ENCODE measurements at regions not wholly inside any gene's neighbourhood (a gene's known extent, or its start where the extent isn't known, plus 50 kb on each side); places are given as distances from the start of the nearest gene placed in this dataset.

DNA sequence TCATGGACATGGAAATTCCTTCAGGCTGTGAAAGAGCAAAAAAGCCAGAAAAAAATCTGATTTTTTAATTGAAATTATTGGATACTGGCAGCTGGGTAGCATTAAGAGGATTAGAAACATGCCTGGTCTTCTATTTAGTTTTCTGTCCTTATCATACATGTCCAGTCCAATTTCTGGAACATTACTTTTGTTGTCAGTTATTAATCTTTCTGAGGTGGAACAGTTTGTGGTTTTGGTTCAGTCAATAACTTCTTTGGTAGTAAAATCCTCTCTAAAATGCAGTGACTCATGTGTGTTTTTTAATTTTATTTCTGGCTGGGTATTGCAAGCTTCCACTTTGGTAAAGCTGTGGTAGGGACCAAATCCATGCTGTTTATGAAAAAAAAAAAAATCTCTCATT lies 687.0 kb upstream of the ADGRL2 start:
- FAIRE-seq = no peak
- TF ChIP-seq HNRNPK (IDR thresholded peaks at IDR 0.05; ENCODE audit: low read depth, low read length, poor library complexity, severe bottlenecking) = no peak
- TF ChIP-seq, protein P1, sequence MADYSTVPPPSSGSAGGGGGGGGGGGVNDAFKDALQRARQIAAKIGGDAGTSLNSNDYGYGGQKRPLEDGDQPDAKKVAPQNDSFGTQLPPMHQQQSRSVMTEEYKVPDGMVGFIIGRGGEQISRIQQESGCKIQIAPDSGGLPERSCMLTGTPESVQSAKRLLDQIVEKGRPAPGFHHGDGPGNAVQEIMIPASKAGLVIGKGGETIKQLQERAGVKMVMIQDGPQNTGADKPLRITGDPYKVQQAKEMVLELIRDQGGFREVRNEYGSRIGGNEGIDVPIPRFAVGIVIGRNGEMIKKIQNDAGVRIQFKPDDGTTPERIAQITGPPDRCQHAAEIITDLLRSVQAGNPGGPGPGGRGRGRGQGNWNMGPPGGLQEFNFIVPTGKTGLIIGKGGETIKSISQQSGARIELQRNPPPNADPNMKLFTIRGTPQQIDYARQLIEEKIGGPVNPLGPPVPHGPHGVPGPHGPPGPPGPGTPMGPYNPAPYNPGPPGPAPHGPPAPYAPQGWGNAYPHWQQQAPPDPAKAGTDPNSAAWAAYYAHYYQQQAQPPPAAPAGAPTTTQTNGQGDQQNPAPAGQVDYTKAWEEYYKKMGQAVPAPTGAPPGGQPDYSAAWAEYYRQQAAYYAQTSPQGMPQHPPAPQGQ (CRISPR knock-in tag; IDR thresholded peaks at IDR 0.05; ENCODE audit: borderline replicate concordance) = no peak
- TF ChIP-seq, protein P2, sequence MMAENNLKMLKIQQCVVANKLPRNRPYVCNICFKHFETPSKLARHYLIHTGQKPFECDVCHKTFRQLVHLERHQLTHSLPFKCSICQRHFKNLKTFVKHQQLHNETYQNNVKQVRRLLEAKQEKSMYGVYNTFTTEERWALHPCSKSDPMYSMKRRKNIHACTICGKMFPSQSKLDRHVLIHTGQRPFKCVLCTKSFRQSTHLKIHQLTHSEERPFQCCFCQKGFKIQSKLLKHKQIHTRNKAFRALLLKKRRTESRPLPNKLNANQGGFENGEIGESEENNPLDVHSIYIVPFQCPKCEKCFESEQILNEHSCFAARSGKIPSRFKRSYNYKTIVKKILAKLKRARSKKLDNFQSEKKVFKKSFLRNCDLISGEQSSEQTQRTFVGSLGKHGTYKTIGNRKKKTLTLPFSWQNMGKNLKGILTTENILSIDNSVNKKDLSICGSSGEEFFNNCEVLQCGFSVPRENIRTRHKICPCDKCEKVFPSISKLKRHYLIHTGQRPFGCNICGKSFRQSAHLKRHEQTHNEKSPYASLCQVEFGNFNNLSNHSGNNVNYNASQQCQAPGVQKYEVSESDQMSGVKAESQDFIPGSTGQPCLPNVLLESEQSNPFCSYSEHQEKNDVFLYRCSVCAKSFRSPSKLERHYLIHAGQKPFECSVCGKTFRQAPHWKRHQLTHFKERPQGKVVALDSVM (CRISPR knock-in tag; IDR thresholded peaks at IDR 0.05) = no peak
- POLR2A ChIA-PET = no interaction called here

DNA sequence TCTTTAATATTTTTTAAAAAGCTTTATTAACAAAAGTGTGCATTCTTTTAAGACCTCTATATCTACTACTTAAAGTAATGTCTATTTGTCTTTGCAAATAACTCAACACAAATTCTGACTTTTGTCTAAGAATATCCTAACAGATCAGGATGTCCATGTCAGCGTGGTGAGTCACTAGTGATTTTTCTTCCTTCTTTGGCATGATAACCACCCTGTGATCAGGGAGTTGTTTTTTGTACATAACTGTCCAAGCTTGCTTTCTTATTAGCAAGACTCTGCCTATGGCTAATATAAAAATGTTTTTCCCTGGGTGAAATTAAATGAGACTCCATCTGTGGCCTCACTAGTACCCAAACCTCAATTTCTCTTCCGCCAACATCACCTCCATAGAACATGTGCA lies 688.9 kb upstream of the ADGRL2 start:
- H3K9ac ChIP-seq (ENCODE audit: insufficient read depth, low read depth, low read length) = no peak overlapping the region
- BruUV-seq (replicated peaks) = no TSS peak
- no peaks in the 10 kb centered on the region for H3K36me3 ChIP-seq (replicated peaks in 1 of 2; ENCODE audit: control insufficient read depth in 1 of 2, insufficient read depth in 2 of 2, low read length in 2 of 2)
- POLR2A ChIA-PET = no interaction called here
- no peak overlapping the region for H3K4me3 ChIP-seq (replicated peaks in 1 of 3; ENCODE audit: insufficient read depth in 1 of 3, low read depth in 2 of 3, low read length in 3 of 3)
- CTCF ChIA-PET (ENCODE audit: low intra/inter-chr PET ratio, low total read pairs) = no interaction called here
- H3K4me2 ChIP-seq (ENCODE audit: low read depth, low read length) = no peak overlapping the region
- no peaks in the 10 kb centered on the region for H3K79me2 ChIP-seq (ENCODE audit: insufficient read depth, low read length)
- in situ Hi-C loops (cut with HindIII; ENCODE audit: extremely low pct_ligation_motif_present, low pct_unique_long_range_greater_than_20kb) (no loop called here), intact Hi-C loops (cut with micrococcal nuclease; ENCODE audit: unreplicated experiment) (no loop called here)
- H2AFZ ChIP-seq (ENCODE audit: low read length) = no peak overlapping the region
- ATAC-seq (no peak), FAIRE-seq (no peak), DNase-seq (ENCODE audit: low spot score) (no peak)
- H3K27me3 ChIP-seq (ENCODE audit: control insufficient read depth in 1 of 2, insufficient read depth in 2 of 2, low read length in 2 of 2) = no peaks in the 10 kb centered on the region
- H4K20me1 ChIP-seq (ENCODE audit: insufficient read depth, low read length) = no peaks in the 10 kb centered on the region
- 27% methylated on average over 2 of the region's 2 CpGs for WGBS (ENCODE audit: low lambda C conversion rate)
- no peak for TF ChIP-seq PAF1 (CRISPR knock-in tag; IDR thresholded peaks at IDR 0.05)
- no peak for TF ChIP-seq SMARCC2 (IDR thresholded peaks at IDR 0.05)
- TF ChIP-seq, protein P3, sequence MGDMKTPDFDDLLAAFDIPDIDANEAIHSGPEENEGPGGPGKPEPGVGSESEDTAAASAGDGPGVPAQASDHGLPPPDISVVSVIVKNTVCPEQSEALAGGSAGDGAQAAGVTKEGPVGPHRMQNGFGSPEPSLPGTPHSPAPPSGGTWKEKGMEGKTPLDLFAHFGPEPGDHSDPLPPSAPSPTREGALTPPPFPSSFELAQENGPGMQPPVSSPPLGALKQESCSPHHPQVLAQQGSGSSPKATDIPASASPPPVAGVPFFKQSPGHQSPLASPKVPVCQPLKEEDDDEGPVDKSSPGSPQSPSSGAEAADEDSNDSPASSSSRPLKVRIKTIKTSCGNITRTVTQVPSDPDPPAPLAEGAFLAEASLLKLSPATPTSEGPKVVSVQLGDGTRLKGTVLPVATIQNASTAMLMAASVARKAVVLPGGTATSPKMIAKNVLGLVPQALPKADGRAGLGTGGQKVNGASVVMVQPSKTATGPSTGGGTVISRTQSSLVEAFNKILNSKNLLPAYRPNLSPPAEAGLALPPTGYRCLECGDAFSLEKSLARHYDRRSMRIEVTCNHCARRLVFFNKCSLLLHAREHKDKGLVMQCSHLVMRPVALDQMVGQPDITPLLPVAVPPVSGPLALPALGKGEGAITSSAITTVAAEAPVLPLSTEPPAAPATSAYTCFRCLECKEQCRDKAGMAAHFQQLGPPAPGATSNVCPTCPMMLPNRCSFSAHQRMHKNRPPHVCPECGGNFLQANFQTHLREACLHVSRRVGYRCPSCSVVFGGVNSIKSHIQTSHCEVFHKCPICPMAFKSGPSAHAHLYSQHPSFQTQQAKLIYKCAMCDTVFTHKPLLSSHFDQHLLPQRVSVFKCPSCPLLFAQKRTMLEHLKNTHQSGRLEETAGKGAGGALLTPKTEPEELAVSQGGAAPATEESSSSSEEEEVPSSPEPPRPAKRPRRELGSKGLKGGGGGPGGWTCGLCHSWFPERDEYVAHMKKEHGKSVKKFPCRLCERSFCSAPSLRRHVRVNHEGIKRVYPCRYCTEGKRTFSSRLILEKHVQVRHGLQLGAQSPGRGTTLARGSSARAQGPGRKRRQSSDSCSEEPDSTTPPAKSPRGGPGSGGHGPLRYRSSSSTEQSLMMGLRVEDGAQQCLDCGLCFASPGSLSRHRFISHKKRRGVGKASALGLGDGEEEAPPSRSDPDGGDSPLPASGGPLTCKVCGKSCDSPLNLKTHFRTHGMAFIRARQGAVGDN (CRISPR knock-in tag; IDR thresholded peaks at IDR 0.05) = no peak
- H3K27ac ChIP-seq (ENCODE audit: extremely low read length, insufficient read depth, low read length) = no peak overlapping the region
- H3K4me1 ChIP-seq (ENCODE audit: insufficient read depth, low read length) = no peaks in the 10 kb centered on the region
- peaks cover 68% of the 10 kb centered on the region for H3K9me3 ChIP-seq (ENCODE audit: low read length)

More for the DNA sequence above, 687.0 kb upstream of the ADGRL2 start:
- Histone ChIP-seq H3K9me3 (ENCODE audit: low read length) (peaks cover 77% of the 10 kb centered on the region), H2AFZ (ENCODE audit: low read length) (no peak overlapping the region), H3K4me2 (ENCODE audit: low read depth, low read length) (no peak overlapping the region), H3K27me3 (ENCODE audit: control insufficient read depth in 1 of 2, insufficient read depth in 2 of 2, low read length in 2 of 2) (no peaks in the 10 kb centered on the region), H3K79me2 (ENCODE audit: insufficient read depth, low read length) (no peaks in the 10 kb centered on the region), H3K36me3 (replicated peaks in 1 of 2; ENCODE audit: control insufficient read depth in 1 of 2, insufficient read depth in 2 of 2, low read length in 2 of 2) (no peaks in the 10 kb centered on the region), H3K27ac (ENCODE audit: extremely low read length, insufficient read depth, low read length) (no peak overlapping the region), H3K4me3 (replicated peaks in 1 of 3; ENCODE audit: insufficient read depth in 1 of 3, low read depth in 2 of 3, low read length in 3 of 3) (no peak overlapping the region), H3K9ac (ENCODE audit: insufficient read depth, low read depth, low read length) (no peak overlapping the region), H4K20me1 (ENCODE audit: insufficient read depth, low read length) (no peaks in the 10 kb centered on the region), H3K4me1 (ENCODE audit: insufficient read depth, low read length) (no peaks in the 10 kb centered on the region)
- BruUV-seq (replicated peaks) = no TSS peak
- CTCF ChIA-PET (ENCODE audit: low intra/inter-chr PET ratio, low total read pairs) = no interaction called here
- DNase-seq (ENCODE audit: low spot score) (no peak), ATAC-seq (no peak)
- in situ Hi-C loops (cut with HindIII; ENCODE audit: extremely low pct_ligation_motif_present, low pct_unique_long_range_greater_than_20kb) = no loop called here
- intact Hi-C loops (cut with micrococcal nuclease; ENCODE audit: unreplicated experiment) = no loop called here

Measured in HepG2 (cell line).